Natural killer cell (primary cell): ENCODE measurements at regions not wholly inside any gene's neighbourhood (a gene's known extent, or its start where the extent isn't known, plus 50 kb on each side); places are given as distances from the start of the nearest gene placed in this dataset.

ENCODE experiments used
- ATAC-seq, 3 donors: fragments of 150-1000 bp in 2 of 3; fragments of 200-7000 bp in 1 of 3; cut with Tn5 transposase; 1 replicate in 1 of 3; 2 replicates in 2 of 3; pipeline ENCODE4 v1.10.0; 2021; ENCODE audit warnings: mild to moderate bottlenecking in 2 of 3, moderate library complexity in 2 of 3
- DNase-seq, 2 donors: peaks; one replicate each; pipeline versions ENCODE4 v3.0.0 to v3.0.0-alpha.2; 2013 to 2021; ENCODE audit warnings: mixed read lengths in 1 of 2
- H3K27ac ChIP-seq: one replicate; pipeline ENCODE4 v1.5.1; 2013; ENCODE audit warnings: mild to moderate bottlenecking, low read length
- H3K27me3 ChIP-seq: one replicate; pipeline ENCODE4 v1.6.1; 2013; ENCODE audit warnings: low read length; ENCODE audit not compliant: control insufficient read depth, insufficient read depth
- H3K36me3 ChIP-seq: one replicate; pipeline ENCODE4 v1.6.1; 2013; ENCODE audit warnings: low read length; ENCODE audit not compliant: control insufficient read depth, insufficient read depth
- H3K4me1 ChIP-seq: one replicate; pipeline ENCODE4 v1.6.1; 2013; ENCODE audit warnings: low read length; ENCODE audit not compliant: control insufficient read depth, insufficient read depth
- H3K4me3 ChIP-seq: one replicate; pipeline ENCODE4 v1.5.1; 2013; ENCODE audit warnings: low read length
- H3K9me3 ChIP-seq: one replicate; pipeline ENCODE4 v1.6.1; 2013; ENCODE audit warnings: low read length; ENCODE audit not compliant: control insufficient read depth, insufficient read depth
- H3K27ac Mint-ChIP-seq, 2 donors: one replicate each; pipeline ENCODE4 v1.8.0; 2022; ENCODE audit warnings: mild to moderate bottlenecking in 2 of 2, mixed read lengths in 2 of 2, moderate library complexity in 1 of 2
- H3K27me3 Mint-ChIP-seq, 2 donors: one replicate each; pipeline ENCODE4 v1.8.0; 2022; ENCODE audit warnings: low read depth in 2 of 2, mixed read lengths in 2 of 2
- H3K36me3 Mint-ChIP-seq: one replicate; pipeline ENCODE4 v1.8.0; 2022; ENCODE audit warnings: mixed read lengths
- H3K4me1 Mint-ChIP-seq, 2 donors: one replicate each; pipeline ENCODE4 v1.8.0; 2022; ENCODE audit warnings: mixed read lengths in 2 of 2
- H3K4me3 Mint-ChIP-seq: one replicate; pipeline ENCODE4 v1.8.0; 2022; ENCODE audit warnings: mild to moderate bottlenecking, moderate library complexity, mixed read lengths
- H3K9me3 Mint-ChIP-seq, 2 donors: one replicate each; pipeline ENCODE4 v1.8.0; 2022; ENCODE audit warnings: mixed read lengths in 2 of 2
- CTCF ChIP-seq: fragments of 200-600 bp; IDR thresholded peaks from one replicate; pipeline ENCODE4 v1.8.0; 2022; ENCODE audit warnings: antibody characterized with exemption
- WGBS: methylation state at CpG from one replicate; pipeline ENCODE4 v1.1.7; 2013; ENCODE audit warnings: missing lambda C conversion rate; ENCODE audit not compliant: insufficient coverage; 5-methylcytosine and 5-hydroxymethylcytosine counted together
- intact Hi-C: fragments of 100-400 bp; cut with micrococcal nuclease; formaldehyde crosslinking; loops from one replicate; pipeline ENCODE4 v1.14.2; 2022

- no peak for TF ChIP-seq CTCF
- no peaks in the 10 kb centered on the region for H3K9me3 ChIP-seq
- no peak overlapping the region for H3K4me3 ChIP-seq
- Mint-ChIP-seq H3K4me1 (no peaks in the 10 kb centered on the region), H3K27ac (no peak overlapping the region), H3K4me3 (no peak overlapping the region), H3K36me3 (no peaks in the 10 kb centered on the region), H3K27me3 (peaks cover 6 to 21% of the 10 kb centered on the region in 2 donors), H3K9me3 (no peaks in the 10 kb centered on the region)
- DNase-seq = no peak
- H3K27me3 ChIP-seq = no peaks in the 10 kb centered on the region
- no peak overlapping the region for H3K27ac ChIP-seq
- H3K36me3 ChIP-seq = no peaks in the 10 kb centered on the region
- whole genome bisulfite sequencing = 93% methylated on average over 1 of the region's 1 CpG
- intact Hi-C loops = no loop called here
- ATAC-seq = no peak
- H3K4me1 ChIP-seq = no peaks in the 10 kb centered on the region
Measured at GRCh38 chr15:81506936-81507335, 132.9 kb upstream of the TMC3 start.

GRCh38 chr15:81506071-81506470 is 132.1 kb upstream of the TMC3 start:
- Histone ChIP-seq H3K4me1 (no peaks in the 10 kb centered on the region), H3K27me3 (no peaks in the 10 kb centered on the region), H3K36me3 (no peaks in the 10 kb centered on the region), H3K9me3 (no peaks in the 10 kb centered on the region), H3K4me3 (no peak overlapping the region), H3K27ac (no peak overlapping the region)
- DNase-seq = no peak
- H3K4me3 Mint-ChIP-seq = no peak overlapping the region
- peaks cover 6 to 18% of the 10 kb centered on the region in 2 donors for H3K27me3 Mint-ChIP-seq
- no peak for TF ChIP-seq CTCF
- 78% methylated on average over 2 of the region's 2 CpGs for WGBS
- no peak overlapping the region for H3K27ac Mint-ChIP-seq
- no peaks in the 10 kb centered on the region for H3K36me3 Mint-ChIP-seq
- no peak for ATAC-seq
- intact Hi-C loops = no loop called here
- no peaks in the 10 kb centered on the region for H3K9me3 Mint-ChIP-seq
- no peaks in the 10 kb centered on the region for H3K4me1 Mint-ChIP-seq

- ATAC-seq = no peak
- no peaks in the 10 kb centered on the region for H3K9me3 ChIP-seq
- DNase-seq = no peak
- intact Hi-C loops = no loop called here
- 89% methylated on average over 1 of the region's 4 CpGs for WGBS
- H3K27ac Mint-ChIP-seq = no peak overlapping the region
- H3K4me3 Mint-ChIP-seq = no peak overlapping the region
- H3K27me3 Mint-ChIP-seq = peaks cover 6 to 12% of the 10 kb centered on the region in 2 donors
- H3K4me1 ChIP-seq = no peaks in the 10 kb centered on the region
- H3K4me1 Mint-ChIP-seq = no peaks in the 10 kb centered on the region
- no peak for TF ChIP-seq CTCF
- no peaks in the 10 kb centered on the region for H3K36me3 ChIP-seq
- H3K27me3 ChIP-seq = no peaks in the 10 kb centered on the region
- no peak overlapping the region for H3K27ac ChIP-seq
- H3K9me3 Mint-ChIP-seq = no peaks in the 10 kb centered on the region
- no peaks in the 10 kb centered on the region for H3K36me3 Mint-ChIP-seq
- H3K4me3 ChIP-seq = no peak overlapping the region
Measured at GRCh38 chr15:81504170-81504905, 130.3 kb upstream of the TMC3 start.

GRCh38 chr15:81502439-81502838 is 128.4 kb upstream of the TMC3 start:
- Histone ChIP-seq H3K27ac (no peak overlapping the region), H3K9me3 (no peaks in the 10 kb centered on the region), H3K4me3 (no peak overlapping the region), H3K27me3 (no peaks in the 10 kb centered on the region), H3K36me3 (no peaks in the 10 kb centered on the region), H3K4me1 (no peaks in the 10 kb centered on the region)
- DNase-seq (no peak), ATAC-seq (no peak)
- WGBS = 96% methylated on average over 4 of the region's 4 CpGs
- Mint-ChIP-seq H3K36me3 (no peaks in the 10 kb centered on the region), H3K9me3 (no peaks in the 10 kb centered on the region), H3K4me3 (no peak overlapping the region), H3K4me1 (no peaks in the 10 kb centered on the region), H3K27ac (no peak overlapping the region), H3K27me3 (peaks cover 12 to 13% of the 10 kb centered on the region in 2 donors)
- intact Hi-C loops = no loop called here
- TF ChIP-seq CTCF = no peak
